SK-N-SH (cell line): ENCODE measurements at regions not wholly inside any gene's neighbourhood (a gene's known extent, or its start where the extent isn't known, plus 50 kb on each side); places are given as distances from the start of the nearest gene placed in this dataset.

Experiments
- CTCF ChIA-PET: fragments of 300-600, 350-600 bp; formaldehyde crosslinking; extraction: SDS; loops from one replicate; lab custom pipeline; 2021; lab: Yijun Ruan, JAX
- POLR2A ChIA-PET: fragments of 350-600 bp; sonication (Branson Sonifier 250); formaldehyde crosslinking; extraction: SDS; loops from one replicate; lab custom pipeline; 2020; ENCODE audit warnings: antibody characterized with exemption, inconsistent platforms; lab: Yijun Ruan, JAX
- DNase-seq: peaks from one replicate; pipeline ENCODE4 v3.0.0; 2012
- H2AFZ ChIP-seq: fragments of 200-600 bp; sonication (generic); 2 replicates; pipeline ENCODE4 v1.8.1; 2016; ENCODE audit warnings: antibody characterized with exemption, mild to moderate bottlenecking, low read depth
- H3F3A ChIP-seq: fragments of 200-600 bp; sonication (generic); replicated peaks from 2 replicates; pipeline ENCODE3; 2016; ENCODE audit warnings: antibody characterized with exemption, mild to moderate bottlenecking; ENCODE audit not compliant: insufficient read depth
- H3K27ac ChIP-seq, 2 experiments: fragments of 200-500 bp in 1 of 2; fragments of 200-600 bp in 1 of 2; sonication (Bioruptor generic) in 1 of 2; sonication (generic), shearing (Covaris generic) in 1 of 2; 2 replicates each; pipeline versions ENCODE4 v1.5.1 to v1.6.1; 2014 to 2016; ENCODE audit warnings: low read depth in 2 of 2, inconsistent platforms in 1 of 2, low read length in 1 of 2, mild to moderate bottlenecking in 1 of 2, mixed read lengths in 1 of 2
- H3K27me3 ChIP-seq: fragments of 200-600 bp; sonication (generic), shearing (Covaris generic); 2 replicates; pipeline ENCODE4 v1.6.1; 2016; ENCODE audit warnings: mixed run types; ENCODE audit not compliant: insufficient read depth
- H3K36me3 ChIP-seq, 2 experiments: fragments of 200-500 bp in 1 of 2; fragments of 200-600 bp in 1 of 2; sonication (Bioruptor generic) in 1 of 2; sonication (generic) in 1 of 2; replicated peaks in 1 of 2; 2 replicates each; pipeline versions ENCODE3 to v1.5.1; 2014 to 2016; ENCODE audit warnings: low read length in 1 of 2, mild to moderate bottlenecking in 1 of 2; ENCODE audit not compliant: insufficient read depth in 2 of 2, control insufficient read depth in 1 of 2
- H3K4me1 ChIP-seq, 2 experiments: fragments of 200-500 bp in 1 of 2; fragments of 200-600 bp in 1 of 2; sonication (Bioruptor generic) in 1 of 2; sonication (generic), shearing (Covaris generic) in 1 of 2; 2 replicates each; pipeline versions ENCODE4 v1.5.1 to v1.6.1; 2014 to 2016; ENCODE audit warnings: low read depth in 1 of 2, low read length in 1 of 2, mixed run types in 1 of 2; ENCODE audit not compliant: insufficient read depth in 2 of 2, control insufficient read depth in 1 of 2
- H3K4me2 ChIP-seq: fragments of 200-600 bp; sonication (generic), shearing (Covaris generic); 2 replicates; pipeline ENCODE4 v1.6.1; 2017; ENCODE audit warnings: mixed run types
- H3K4me3 ChIP-seq, 2 experiments: fragments of 200-500 bp in 1 of 2; fragments of 200-600 bp in 1 of 2; sonication (Bioruptor generic) in 1 of 2; sonication (generic), shearing (Covaris generic) in 1 of 2; 2 replicates each; pipeline versions ENCODE4 v1.5.1 to v1.8.1; 2014 to 2016; ENCODE audit warnings: low read depth in 2 of 2, inconsistent platforms in 1 of 2, low read length in 1 of 2, mild to moderate bottlenecking in 1 of 2, mixed read lengths in 1 of 2, moderate library complexity in 1 of 2
- H3K79me2 ChIP-seq: fragments of 200-600 bp; sonication (generic); 2 replicates; pipeline ENCODE4 v1.8.1; 2017; ENCODE audit warnings: mild to moderate bottlenecking; ENCODE audit not compliant: insufficient read depth
- H3K9ac ChIP-seq: fragments of 200-600 bp; sonication (generic); 2 replicates; pipeline ENCODE4 v1.6.1; 2017; ENCODE audit warnings: mixed run types
- H3K9me2 ChIP-seq: fragments of 200-600 bp; sonication (generic); 2 replicates; pipeline ENCODE4 v1.6.1; 2017; ENCODE audit warnings: mixed run types
- H3K9me3 ChIP-seq: fragments of 200-600 bp; sonication (generic); 2 replicates; pipeline ENCODE4 v1.6.1; 2017; ENCODE audit warnings: mixed run types, mild to moderate bottlenecking, moderate library complexity
- H4K20me1 ChIP-seq: fragments of 200-600 bp; sonication (generic); 2 replicates; pipeline ENCODE4 v1.6.1; 2017; ENCODE audit warnings: mild to moderate bottlenecking, mixed run types; ENCODE audit not compliant: insufficient read depth
- CHD2 ChIP-seq: fragments of 150-350 bp; IDR thresholded peaks from 2 replicates; pipeline ENCODE4 v1.6.1; 2018; ENCODE audit warnings: low read length; ENCODE audit not compliant: partially characterized antibody
- EZH2phosphoT487 ChIP-seq: fragments of 200-600 bp; sonication (generic); IDR thresholded peaks from 2 replicates; pipeline ENCODE4 v1.6.1; 2017; ENCODE audit warnings: low read depth, mixed run types, mild to moderate bottlenecking, antibody characterized with exemption, moderate library complexity, borderline replicate concordance
- FOSL2 ChIP-seq: IDR thresholded peaks from 2 replicates; pipeline ENCODE4 v1.4.0; 2012; ENCODE audit warnings: low read depth, mild to moderate bottlenecking, moderate library complexity, borderline replicate concordance
- FOXM1 ChIP-seq: IDR thresholded peaks from 2 replicates; pipeline ENCODE4 v1.4.0; 2012; ENCODE audit warnings: low read depth, mild to moderate bottlenecking
- JUND ChIP-seq: IDR thresholded peaks from 2 replicates; pipeline ENCODE4 v1.4.0; 2012
- MEF2A ChIP-seq: IDR thresholded peaks from 2 replicates; pipeline ENCODE4 v1.4.0; 2012; ENCODE audit warnings: low read depth, borderline replicate concordance
- MXI1 ChIP-seq: IDR thresholded peaks from 2 replicates; pipeline ENCODE4 v1.6.1; 2012; ENCODE audit warnings: mild to moderate bottlenecking, low read depth, low read length, improper control_type of control experiment
- RAD21 ChIP-seq: IDR thresholded peaks from 2 replicates; pipeline ENCODE4 v1.6.1; 2012; ENCODE audit warnings: mild to moderate bottlenecking, low read length
- TAF1 ChIP-seq: IDR thresholded peaks from 2 replicates; pipeline ENCODE4 v1.6.1; 2012; ENCODE audit warnings: low read depth, mild to moderate bottlenecking, low read length, moderate library complexity, borderline replicate concordance
- TCF12 ChIP-seq: IDR thresholded peaks from 2 replicates; pipeline ENCODE4 v1.4.0; 2012
- TEAD4 ChIP-seq: IDR thresholded peaks from 2 replicates; pipeline ENCODE4 v1.4.0; 2012; ENCODE audit warnings: mild to moderate bottlenecking, borderline replicate concordance; ENCODE audit not compliant: insufficient read depth
- WGBS: methylation state at CpG from one replicate; pipeline ENCODE4 v1.1.6; 2017; ENCODE audit warnings: low lambda C conversion rate; 5-methylcytosine and 5-hydroxymethylcytosine counted together
- TF ChIP-seq, protein P1 (sequence below): IDR thresholded peaks from 2 replicates; pipeline ENCODE4 v1.4.0; 2012; ENCODE audit warnings: low read depth
- TF ChIP-seq, protein P2 (sequence below): fragments of 150-350 bp; IDR thresholded peaks from 2 replicates; pipeline ENCODE4 v1.6.1; 2016; ENCODE audit warnings: mild to moderate bottlenecking, low read depth, low read length
- TF ChIP-seq, protein P3 (sequence below): IDR thresholded peaks from 2 replicates; pipeline ENCODE4; 2012
- TF ChIP-seq, protein P4 (sequence below): fragments of 200-600 bp; sonication (generic); IDR thresholded peaks from 2 replicates; pipeline ENCODE4 v1.6.1; 2017; ENCODE audit warnings: antibody characterized with exemption, mild to moderate bottlenecking, moderate library complexity
- TF ChIP-seq, protein P5 (sequence below): IDR thresholded peaks from 2 replicates; pipeline ENCODE4 v1.6.1; 2012; ENCODE audit warnings: mild to moderate bottlenecking, low read depth, low read length, moderate library complexity

DNA sequence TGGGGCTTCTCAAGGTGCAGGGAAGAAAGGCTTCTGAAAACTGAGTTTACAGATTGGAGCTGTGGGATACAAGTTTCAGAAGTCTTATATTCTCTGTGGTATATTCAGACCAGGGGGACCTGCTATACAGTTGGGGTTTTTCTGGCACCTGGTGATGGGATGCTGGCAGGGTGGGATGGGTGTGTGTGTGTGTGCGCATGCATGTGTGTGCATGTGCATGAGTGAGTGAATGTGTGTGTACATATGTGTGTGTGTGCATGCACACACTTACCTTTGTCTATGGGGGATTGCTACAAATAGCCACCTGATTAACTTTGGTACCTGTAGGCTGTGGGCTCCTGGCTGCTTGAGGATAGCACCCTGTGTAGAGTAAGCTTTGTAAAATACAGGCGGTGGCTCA lies 131.4 kb downstream of the PDCD6IP start:
- H3K27ac ChIP-seq = no peak overlapping the region
- CTCF ChIA-PET = interaction anchor here (1.6 kb wide), 1 partner anchor 11 kb away, joined by 4 read pairs; no protein-coding TSS in a partner anchor
- H3K27me3 ChIP-seq = no peaks in the 10 kb centered on the region
- H3K36me3 ChIP-seq = no peaks in the 10 kb centered on the region
- no peak overlapping the region for H2AFZ ChIP-seq
- no peak overlapping the region for H3K9ac ChIP-seq
- 80% methylated on average over 2 of the region's 2 CpGs for WGBS
- POLR2A ChIA-PET = no interaction called here
- H3K4me2 ChIP-seq = no peak overlapping the region
- no peaks in the 10 kb centered on the region for H3K79me2 ChIP-seq
- H3F3A ChIP-seq = no peaks in the 10 kb centered on the region
- no peak for TF ChIP-seq TAF1
- H3K4me3 ChIP-seq = no peak overlapping the region
- no peak for DNase-seq
- no peaks in the 10 kb centered on the region for H4K20me1 ChIP-seq
- H3K9me2 ChIP-seq = no peaks in the 10 kb centered on the region
- peaks cover 0 to 4% of the 10 kb centered on the region in 2 experiments; a peak in 2 of 4 replicates for H3K4me1 ChIP-seq
- no peaks in the 10 kb centered on the region for H3K9me3 ChIP-seq

DNA sequence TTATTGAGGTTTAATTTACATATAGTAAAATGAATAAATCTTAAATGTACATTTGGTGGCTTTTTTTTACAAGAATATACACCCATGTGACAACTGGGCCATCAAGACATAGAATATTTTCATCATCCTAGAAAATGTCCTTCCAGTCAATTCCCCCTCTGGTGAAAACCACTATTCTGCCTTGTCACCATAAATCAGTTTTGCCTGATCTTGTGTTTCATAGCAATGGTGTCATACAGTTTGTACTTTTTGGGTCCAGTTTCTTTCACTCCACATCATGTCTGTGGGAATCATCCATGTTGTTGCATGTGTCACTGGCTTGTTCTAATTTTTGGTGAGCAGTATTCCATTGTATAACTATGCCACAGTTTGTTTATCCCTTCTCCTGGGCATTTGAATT lies 133.1 kb downstream of the PDCD6IP start:
- no peaks in the 10 kb centered on the region for H3F3A ChIP-seq
- H3K9ac ChIP-seq = no peak overlapping the region
- H3K9me3 ChIP-seq = no peaks in the 10 kb centered on the region
- H3K4me3 ChIP-seq = no peak overlapping the region
- no peak for DNase-seq
- H3K4me1 ChIP-seq = no peaks in the 10 kb centered on the region; a peak in 1 of 4 replicates
- H3K79me2 ChIP-seq = no peaks in the 10 kb centered on the region
- H4K20me1 ChIP-seq = no peaks in the 10 kb centered on the region
- ChIA-PET POLR2A (no interaction called here), CTCF (no interaction called here)
- TF ChIP-seq CHD2 (no peak), MEF2A (no peak), JUND (no peak), TAF1 (no peak), TCF12 (no peak), RAD21 (no peak), TEAD4 (no peak), MXI1 (no peak), FOXM1 (no peak), EZH2phosphoT487 (no peak), FOSL2 (no peak)
- TF ChIP-seq, protein P1, sequence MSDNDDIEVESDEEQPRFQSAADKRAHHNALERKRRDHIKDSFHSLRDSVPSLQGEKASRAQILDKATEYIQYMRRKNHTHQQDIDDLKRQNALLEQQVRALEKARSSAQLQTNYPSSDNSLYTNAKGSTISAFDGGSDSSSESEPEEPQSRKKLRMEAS = no peak
- TF ChIP-seq, protein P2, sequence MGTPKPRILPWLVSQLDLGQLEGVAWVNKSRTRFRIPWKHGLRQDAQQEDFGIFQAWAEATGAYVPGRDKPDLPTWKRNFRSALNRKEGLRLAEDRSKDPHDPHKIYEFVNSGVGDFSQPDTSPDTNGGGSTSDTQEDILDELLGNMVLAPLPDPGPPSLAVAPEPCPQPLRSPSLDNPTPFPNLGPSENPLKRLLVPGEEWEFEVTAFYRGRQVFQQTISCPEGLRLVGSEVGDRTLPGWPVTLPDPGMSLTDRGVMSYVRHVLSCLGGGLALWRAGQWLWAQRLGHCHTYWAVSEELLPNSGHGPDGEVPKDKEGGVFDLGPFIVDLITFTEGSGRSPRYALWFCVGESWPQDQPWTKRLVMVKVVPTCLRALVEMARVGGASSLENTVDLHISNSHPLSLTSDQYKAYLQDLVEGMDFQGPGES = no peak
- TF ChIP-seq, protein P3, sequence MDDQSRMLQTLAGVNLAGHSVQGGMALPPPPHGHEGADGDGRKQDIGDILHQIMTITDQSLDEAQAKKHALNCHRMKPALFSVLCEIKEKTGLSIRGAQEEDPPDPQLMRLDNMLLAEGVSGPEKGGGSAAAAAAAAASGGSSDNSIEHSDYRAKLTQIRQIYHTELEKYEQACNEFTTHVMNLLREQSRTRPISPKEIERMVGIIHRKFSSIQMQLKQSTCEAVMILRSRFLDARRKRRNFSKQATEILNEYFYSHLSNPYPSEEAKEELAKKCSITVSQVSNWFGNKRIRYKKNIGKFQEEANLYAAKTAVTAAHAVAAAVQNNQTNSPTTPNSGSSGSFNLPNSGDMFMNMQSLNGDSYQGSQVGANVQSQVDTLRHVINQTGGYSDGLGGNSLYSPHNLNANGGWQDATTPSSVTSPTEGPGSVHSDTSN = no peak
- TF ChIP-seq, protein P4, sequence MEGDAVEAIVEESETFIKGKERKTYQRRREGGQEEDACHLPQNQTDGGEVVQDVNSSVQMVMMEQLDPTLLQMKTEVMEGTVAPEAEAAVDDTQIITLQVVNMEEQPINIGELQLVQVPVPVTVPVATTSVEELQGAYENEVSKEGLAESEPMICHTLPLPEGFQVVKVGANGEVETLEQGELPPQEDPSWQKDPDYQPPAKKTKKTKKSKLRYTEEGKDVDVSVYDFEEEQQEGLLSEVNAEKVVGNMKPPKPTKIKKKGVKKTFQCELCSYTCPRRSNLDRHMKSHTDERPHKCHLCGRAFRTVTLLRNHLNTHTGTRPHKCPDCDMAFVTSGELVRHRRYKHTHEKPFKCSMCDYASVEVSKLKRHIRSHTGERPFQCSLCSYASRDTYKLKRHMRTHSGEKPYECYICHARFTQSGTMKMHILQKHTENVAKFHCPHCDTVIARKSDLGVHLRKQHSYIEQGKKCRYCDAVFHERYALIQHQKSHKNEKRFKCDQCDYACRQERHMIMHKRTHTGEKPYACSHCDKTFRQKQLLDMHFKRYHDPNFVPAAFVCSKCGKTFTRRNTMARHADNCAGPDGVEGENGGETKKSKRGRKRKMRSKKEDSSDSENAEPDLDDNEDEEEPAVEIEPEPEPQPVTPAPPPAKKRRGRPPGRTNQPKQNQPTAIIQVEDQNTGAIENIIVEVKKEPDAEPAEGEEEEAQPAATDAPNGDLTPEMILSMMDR = no peak
- TF ChIP-seq, protein P5, sequence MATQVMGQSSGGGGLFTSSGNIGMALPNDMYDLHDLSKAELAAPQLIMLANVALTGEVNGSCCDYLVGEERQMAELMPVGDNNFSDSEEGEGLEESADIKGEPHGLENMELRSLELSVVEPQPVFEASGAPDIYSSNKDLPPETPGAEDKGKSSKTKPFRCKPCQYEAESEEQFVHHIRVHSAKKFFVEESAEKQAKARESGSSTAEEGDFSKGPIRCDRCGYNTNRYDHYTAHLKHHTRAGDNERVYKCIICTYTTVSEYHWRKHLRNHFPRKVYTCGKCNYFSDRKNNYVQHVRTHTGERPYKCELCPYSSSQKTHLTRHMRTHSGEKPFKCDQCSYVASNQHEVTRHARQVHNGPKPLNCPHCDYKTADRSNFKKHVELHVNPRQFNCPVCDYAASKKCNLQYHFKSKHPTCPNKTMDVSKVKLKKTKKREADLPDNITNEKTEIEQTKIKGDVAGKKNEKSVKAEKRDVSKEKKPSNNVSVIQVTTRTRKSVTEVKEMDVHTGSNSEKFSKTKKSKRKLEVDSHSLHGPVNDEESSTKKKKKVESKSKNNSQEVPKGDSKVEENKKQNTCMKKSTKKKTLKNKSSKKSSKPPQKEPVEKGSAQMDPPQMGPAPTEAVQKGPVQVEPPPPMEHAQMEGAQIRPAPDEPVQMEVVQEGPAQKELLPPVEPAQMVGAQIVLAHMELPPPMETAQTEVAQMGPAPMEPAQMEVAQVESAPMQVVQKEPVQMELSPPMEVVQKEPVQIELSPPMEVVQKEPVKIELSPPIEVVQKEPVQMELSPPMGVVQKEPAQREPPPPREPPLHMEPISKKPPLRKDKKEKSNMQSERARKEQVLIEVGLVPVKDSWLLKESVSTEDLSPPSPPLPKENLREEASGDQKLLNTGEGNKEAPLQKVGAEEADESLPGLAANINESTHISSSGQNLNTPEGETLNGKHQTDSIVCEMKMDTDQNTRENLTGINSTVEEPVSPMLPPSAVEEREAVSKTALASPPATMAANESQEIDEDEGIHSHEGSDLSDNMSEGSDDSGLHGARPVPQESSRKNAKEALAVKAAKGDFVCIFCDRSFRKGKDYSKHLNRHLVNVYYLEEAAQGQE = no peak
- no peaks in the 10 kb centered on the region for H3K27me3 ChIP-seq
- H3K36me3 ChIP-seq = no peaks in the 10 kb centered on the region
- no peak overlapping the region for H3K4me2 ChIP-seq
- H3K9me2 ChIP-seq = no peaks in the 10 kb centered on the region
- H2AFZ ChIP-seq = no peak overlapping the region
- H3K27ac ChIP-seq = no peak overlapping the region
